ENCODE measurements at regions not wholly inside any gene's neighbourhood (a gene's known extent, or its start where the extent isn't known, plus 50 kb on each side); places are given as distances from the start of the nearest gene placed in this dataset.

GRCh38 chrX:15913146-15913545 lies 58.5 kb upstream of the AP1S2 start:
- no TSS peak for BruUV-seq (replicated peaks)
- no peak overlapping the region for H2AK5ac ChIP-seq (ENCODE audit: low read depth, low read length)
- H4K5ac ChIP-seq (ENCODE audit: low read depth, low read length) = no peak overlapping the region
- TF ChIP-seq POLR2A (IDR thresholded peaks at IDR 0.05; ENCODE audit: low read depth, low read length) = no peak
- TF ChIP-seq MAFK (IDR thresholded peaks at IDR 0.05; ENCODE audit: low read depth, low read length) = no peak
- no peak for TF ChIP-seq RCOR1 (IDR thresholded peaks at IDR 0.05; ENCODE audit: insufficient replicate concordance, low read length)
- no peak for TF ChIP-seq USF2 (IDR thresholded peaks at IDR 0.05; ENCODE audit: low read depth, low read length)
- TF ChIP-seq CHD1 (IDR thresholded peaks at IDR 0.05; ENCODE audit: low read depth, low read length) = no peak
- no peak for TF ChIP-seq CEBPB (IDR thresholded peaks at IDR 0.05; ENCODE audit: low read depth, low read length)
- H4K8ac ChIP-seq (ENCODE audit: low read depth in 2 of 2, low read length in 2 of 2) = no peak overlapping the region
- no peak overlapping the region for H2BK120ac ChIP-seq (ENCODE audit: low read depth, low read length)
- DNase-seq (no peak), ATAC-seq (ENCODE audit: low read depth) (no peak)
- no peaks in the 10 kb centered on the region for H3K9me1 ChIP-seq (ENCODE audit: insufficient read depth, low read length)
- H3K9ac ChIP-seq (ENCODE audit: low read depth, low read length) = no peak overlapping the region
- ChIA-PET POLR2A (ENCODE audit: unreplicated experiment) (no interaction called here), CTCF (no interaction called here)
- no peak overlapping the region for H3K4me2 ChIP-seq (ENCODE audit: low read depth, low read length)
- H3K4me3 ChIP-seq (ENCODE audit: insufficient read depth, low read depth, low read length) = no peak overlapping the region
- no peaks in the 10 kb centered on the region for H3K79me1 ChIP-seq (ENCODE audit: low read depth in 1 of 2, low read length in 2 of 2)
- no peak overlapping the region for H3K23ac ChIP-seq (ENCODE audit: low read depth, low read length)
- H3K56ac ChIP-seq (ENCODE audit: extremely low read depth, insufficient read depth, low read length) = no peak overlapping the region
- WGBS, 2 experiments (ENCODE audit: extremely low coverage in 2 of 2, insufficient read length in 1 of 2) = no CpG with 5 or more reads among the region's 1 CpG
- intact Hi-C loops (cut with micrococcal nuclease) = no loop called here
- no peak overlapping the region for H2AK9ac ChIP-seq (replicated peaks; ENCODE audit: low read depth, low read length, poor library complexity)
- dilution Hi-C loops (cut with HindIII; ENCODE audit: low sequenced_read_pairs, unreplicated experiment) = no loop called here
- in situ Hi-C loops (cut with MboI; ENCODE audit: low sequenced_read_pairs) = no loop called here
- H3K4ac ChIP-seq (ENCODE audit: low read depth, low read length) = no peak overlapping the region
- no peak overlapping the region for H3K27ac ChIP-seq (ENCODE audit: insufficient read depth, low read length)
- peaks cover 3% of the 10 kb centered on the region for H3K9me3 ChIP-seq (ENCODE audit: control insufficient read depth, insufficient read depth, low read length)
- no peak overlapping the region for H2BK20ac ChIP-seq (ENCODE audit: low read depth, low read length)
- no peaks in the 10 kb centered on the region for H4K20me1 ChIP-seq (ENCODE audit: insufficient read depth, low read length)
- H3K27me3 ChIP-seq (ENCODE audit: control insufficient read depth, insufficient read depth, low read length) = peaks cover 6% of the 10 kb centered on the region
- no peak overlapping the region for H4K91ac ChIP-seq (ENCODE audit: insufficient read depth, low read depth, low read length)
- H3K18ac ChIP-seq (ENCODE audit: low read depth, low read length) = no peak overlapping the region
- no peak overlapping the region for H3K14ac ChIP-seq (replicated peaks; ENCODE audit: low read depth, low read length)
- no peaks in the 10 kb centered on the region for H3K36me3 ChIP-seq (ENCODE audit: control insufficient read depth, insufficient read depth, low read length)
- H2BK5ac ChIP-seq (ENCODE audit: low read depth, low read length, poor library complexity, severe bottlenecking) = no peak overlapping the region
- no peak overlapping the region for H2BK15ac ChIP-seq (ENCODE audit: low read depth, low read length)
- no peak overlapping the region for H2AFZ ChIP-seq (replicated peaks; ENCODE audit: low read length, poor library complexity)
- no peaks in the 10 kb centered on the region; the same call in 1 of the 2 replicates for H3K4me1 ChIP-seq (ENCODE audit: control insufficient read depth, insufficient read depth, low read length)
